IMR-90 (cell line): ENCODE measurements at regions not wholly inside any gene's neighbourhood (a gene's known extent, or its start where the extent isn't known, plus 50 kb on each side); places are given as distances from the start of the nearest gene placed in this dataset.

Source experiments
- ATAC-seq: fragments of 200-7000 bp; cut with Tn5 transposase; 2 replicates; pipeline ENCODE4 v1.9.1; 2020; ENCODE audit warnings: low read depth, mild to moderate bottlenecking, moderate library complexity
- BruUV-seq: library from RNA; stranded (reverse); fragments of 400-500 nt; replicated peaks from 2 replicates; lab custom pipeline; 2021; lab: Mats Ljungman, UMichigan
- CTCF ChIA-PET: fragments of 300-600 bp; formaldehyde crosslinking; extraction: SDS; loops from one replicate; lab custom pipeline; 2021; ENCODE audit warnings: antibody characterized with exemption; lab: Yijun Ruan, JAX
- POLR2A ChIA-PET: fragments of 300-600 bp; sonication (Branson Sonifier 250); formaldehyde crosslinking; loops from one replicate; lab custom pipeline; 2022; ENCODE audit warnings: antibody characterized with exemption; ENCODE audit not compliant: unreplicated experiment; lab: Charles Lee
- DNase-seq: peaks from one replicate; pipeline ENCODE4 v3.0.0; 2013
- H2AFZ ChIP-seq: replicated peaks from 2 replicates; pipeline ENCODE3; 2013; ENCODE audit warnings: low read length, mild to moderate bottlenecking; ENCODE audit not compliant: poor library complexity
- H2AK5ac ChIP-seq: 2 replicates; pipeline ENCODE4 v1.6.1; 2013; ENCODE audit warnings: low read depth, low read length, inconsistent platforms
- H2AK9ac ChIP-seq: replicated peaks from 2 replicates; pipeline ENCODE3; 2013; ENCODE audit warnings: mild to moderate bottlenecking, low read depth, low read length, moderate library complexity; ENCODE audit not compliant: poor library complexity
- H2BK120ac ChIP-seq: 2 replicates; pipeline ENCODE4 v1.6.1; 2013; ENCODE audit warnings: low read depth, low read length, inconsistent platforms
- H2BK15ac ChIP-seq: 3 replicates; pipeline ENCODE4 v1.6.1; 2013; ENCODE audit warnings: low read depth, low read length, inconsistent platforms
- H2BK20ac ChIP-seq: 2 replicates; pipeline ENCODE4 v1.6.1; 2013; ENCODE audit warnings: low read depth, mild to moderate bottlenecking, inconsistent platforms, low read length, moderate library complexity
- H2BK5ac ChIP-seq: 2 replicates; pipeline ENCODE4 v1.6.1; 2013; ENCODE audit warnings: mild to moderate bottlenecking, low read depth, low read length, inconsistent platforms; ENCODE audit not compliant: poor library complexity, severe bottlenecking
- H3K14ac ChIP-seq: replicated peaks from 2 replicates; pipeline ENCODE4 v1.6.1; 2013; ENCODE audit warnings: low read depth, low read length, inconsistent platforms
- H3K18ac ChIP-seq: 2 replicates; pipeline ENCODE4 v1.6.1; 2013; ENCODE audit warnings: low read depth, low read length, control low read depth
- H3K23ac ChIP-seq: 2 replicates; pipeline ENCODE4 v1.6.1; 2013; ENCODE audit warnings: low read depth, low read length, inconsistent platforms
- H3K27ac ChIP-seq: 2 replicates; pipeline ENCODE4 v1.5.1; 2013; ENCODE audit warnings: mild to moderate bottlenecking, control low read depth, low read length; ENCODE audit not compliant: insufficient read depth
- H3K27me3 ChIP-seq: 2 replicates; pipeline ENCODE4 v1.6.1; 2013; ENCODE audit warnings: low read length; ENCODE audit not compliant: control insufficient read depth, insufficient read depth
- H3K36me3 ChIP-seq: 2 replicates; pipeline ENCODE4 v1.6.1; 2013; ENCODE audit warnings: low read length, mixed read lengths; ENCODE audit not compliant: control insufficient read depth, insufficient read depth
- H3K4ac ChIP-seq: 2 replicates; pipeline ENCODE4 v1.6.1; 2013; ENCODE audit warnings: low read depth, low read length, inconsistent platforms
- H3K4me1 ChIP-seq: 2 replicates; pipeline ENCODE4 v1.6.1; 2013; ENCODE audit warnings: low read length, mixed read lengths; ENCODE audit not compliant: control insufficient read depth, insufficient read depth
- H3K4me2 ChIP-seq: 2 replicates; pipeline ENCODE4 v1.6.1; 2013; ENCODE audit warnings: low read depth, mild to moderate bottlenecking, control low read depth, low read length, moderate library complexity
- H3K4me3 ChIP-seq: 2 replicates; pipeline ENCODE4 v1.5.1; 2013; ENCODE audit warnings: low read depth, mild to moderate bottlenecking, control low read depth, low read length, moderate library complexity; ENCODE audit not compliant: insufficient read depth
- H3K56ac ChIP-seq: 2 replicates; pipeline ENCODE4 v1.6.1; 2013; ENCODE audit warnings: low read length, inconsistent platforms; ENCODE audit not compliant: insufficient read depth; ENCODE audit errors: extremely low read depth
- H3K79me1 ChIP-seq, 2 experiments: 2 replicates each; pipeline ENCODE4 v1.6.1; 2013; ENCODE audit warnings: low read length in 2 of 2, inconsistent platforms in 1 of 2, low read depth in 1 of 2
- H3K9ac ChIP-seq: 2 replicates; pipeline ENCODE4 v1.6.1; 2013; ENCODE audit warnings: low read depth, low read length, control low read depth
- H3K9me1 ChIP-seq: 2 replicates; pipeline ENCODE4 v1.6.1; 2013; ENCODE audit warnings: low read length, inconsistent platforms; ENCODE audit not compliant: insufficient read depth
- H3K9me3 ChIP-seq: 2 replicates; pipeline ENCODE4 v1.6.1; 2013; ENCODE audit warnings: low read length; ENCODE audit not compliant: control insufficient read depth, insufficient read depth
- H4K20me1 ChIP-seq: 2 replicates; pipeline ENCODE4 v1.6.1; 2013; ENCODE audit warnings: low read length, inconsistent platforms; ENCODE audit not compliant: insufficient read depth
- H4K5ac ChIP-seq: 2 replicates; pipeline ENCODE4 v1.6.1; 2013; ENCODE audit warnings: mild to moderate bottlenecking, low read depth, low read length, control low read depth
- H4K8ac ChIP-seq, 2 experiments: 2 replicates each; pipeline ENCODE4 v1.6.1; 2013; ENCODE audit warnings: low read depth in 2 of 2, low read length in 2 of 2, control low read depth in 1 of 2, inconsistent platforms in 1 of 2
- H4K91ac ChIP-seq: 2 replicates; pipeline ENCODE4 v1.6.1; 2013; ENCODE audit warnings: low read depth, low read length, inconsistent platforms; ENCODE audit not compliant: insufficient read depth
- CEBPB ChIP-seq: IDR thresholded peaks from 2 replicates; pipeline ENCODE4 v1.6.1; 2012; ENCODE audit warnings: low read depth, low read length, improper control_type of control experiment
- CHD1 ChIP-seq: IDR thresholded peaks from 2 replicates; pipeline ENCODE4 v1.6.1; 2012; ENCODE audit warnings: low read depth, low read length, improper control_type of control experiment
- MAZ ChIP-seq: IDR thresholded peaks from 2 replicates; pipeline ENCODE4 v1.6.1; 2012; ENCODE audit warnings: low read depth, mild to moderate bottlenecking, low read length, improper control_type of control experiment, moderate library complexity, borderline replicate concordance
- RFX5 ChIP-seq: IDR thresholded peaks from 2 replicates; pipeline ENCODE4 v1.8.0; 2012; ENCODE audit warnings: low read depth, mild to moderate bottlenecking, low read length, moderate library complexity
- WGBS, 2 experiments: methylation state at CpG; one replicate each; pipeline versions ENCODE4 v1.1.5 to v1.1.7; 2013; ENCODE audit warnings: missing lambda C conversion rate in 2 of 2; ENCODE audit not compliant: insufficient read length in 1 of 2; ENCODE audit errors: extremely low coverage in 2 of 2; 5-methylcytosine and 5-hydroxymethylcytosine counted together
- dilution Hi-C: fragments of 300-500 bp; cut with HindIII; formaldehyde crosslinking; loops from one replicate; pipeline ENCODE4 v1.14.3; 2018; ENCODE audit warnings: low sequenced_read_pairs; ENCODE audit not compliant: unreplicated experiment
- in situ Hi-C: fragments of 300-500 bp; cut with MboI; formaldehyde crosslinking; loops from 3 replicates; pipeline ENCODE4 v1.14.3; 2019; ENCODE audit warnings: low sequenced_read_pairs, inconsistent platforms, mixed read lengths
- intact Hi-C: fragments of 100-400 bp; cut with micrococcal nuclease; formaldehyde crosslinking; loops from 2 replicates; pipeline ENCODE4 v1.10.0; 2022
- TF ChIP-seq, protein P1 (sequence below): fragments of 150-350 bp; IDR thresholded peaks from 2 replicates; pipeline ENCODE4 v1.6.1; 2017; ENCODE audit warnings: mild to moderate bottlenecking, antibody characterized with exemption, low read length, low read depth

DNA sequence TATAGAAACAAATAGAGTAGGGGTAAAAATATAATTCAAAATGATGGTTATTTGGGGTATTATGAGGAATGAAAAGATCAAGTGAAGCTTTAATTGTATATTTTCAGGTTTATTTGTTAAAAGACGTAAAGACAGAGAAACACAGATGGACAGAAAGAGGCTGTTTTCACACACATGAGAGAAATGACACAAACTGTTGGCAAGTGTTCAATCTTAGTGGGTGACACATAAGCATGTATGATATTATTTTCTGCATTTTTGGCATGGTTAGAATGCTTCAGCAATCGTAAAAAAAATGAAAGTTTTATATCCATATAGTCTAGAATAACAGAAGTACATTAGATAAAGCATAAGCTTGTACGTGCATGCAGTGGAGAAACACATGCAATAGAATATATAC lies 464.4 kb upstream of the AKR1E2 start:
- Histone ChIP-seq H3K4me2 (no peak overlapping the region), H3K4me1 (no peaks in the 10 kb centered on the region), H2AK9ac (no peak overlapping the region), H4K91ac (no peak overlapping the region), H3K9me3 (no peaks in the 10 kb centered on the region), H3K4me3 (no peak overlapping the region), H2AK5ac (no peak overlapping the region), H2BK20ac (no peak overlapping the region), H3K79me1 (no peaks in the 10 kb centered on the region), H4K5ac (no peak overlapping the region), H3K27me3 (no peaks in the 10 kb centered on the region), H3K18ac (no peak overlapping the region), H3K23ac (no peak overlapping the region), H3K56ac (no peak overlapping the region), H3K4ac (no peak overlapping the region), H3K36me3 (no peaks in the 10 kb centered on the region), H2BK120ac (no peak overlapping the region), H2BK5ac (no peak overlapping the region), H3K9ac (no peak overlapping the region), H3K14ac (no peak overlapping the region), H3K27ac (no peak overlapping the region), H4K20me1 (no peaks in the 10 kb centered on the region), H2AFZ (no peak overlapping the region), H2BK15ac (no peak overlapping the region), H3K9me1 (no peaks in the 10 kb centered on the region), H4K8ac (no peak overlapping the region)
- DNase-seq (no peak), ATAC-seq (no peak)
- intact Hi-C loops (no loop called here), in situ Hi-C loops (no loop called here), dilution Hi-C loops (no loop called here)
- BruUV-seq = no TSS peak
- no peak for TF ChIP-seq MAZ
- TF ChIP-seq RFX5 = no peak
- TF ChIP-seq, protein P1, sequence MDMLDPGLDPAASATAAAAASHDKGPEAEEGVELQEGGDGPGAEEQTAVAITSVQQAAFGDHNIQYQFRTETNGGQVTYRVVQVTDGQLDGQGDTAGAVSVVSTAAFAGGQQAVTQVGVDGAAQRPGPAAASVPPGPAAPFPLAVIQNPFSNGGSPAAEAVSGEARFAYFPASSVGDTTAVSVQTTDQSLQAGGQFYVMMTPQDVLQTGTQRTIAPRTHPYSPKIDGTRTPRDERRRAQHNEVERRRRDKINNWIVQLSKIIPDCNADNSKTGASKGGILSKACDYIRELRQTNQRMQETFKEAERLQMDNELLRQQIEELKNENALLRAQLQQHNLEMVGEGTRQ = no peak
- TF ChIP-seq CHD1 = no peak
- TF ChIP-seq CEBPB = no peak
- CTCF ChIA-PET = no interaction called here
- no CpG with 5 or more reads among the region's 3 CpGs for WGBS, 2 experiments
- POLR2A ChIA-PET = no interaction called here
